8988T (cell line): ENCODE measurements at regions not wholly inside any gene's neighbourhood (a gene's known extent, or its start where the extent isn't known, plus 50 kb on each side); places are given as distances from the start of the nearest gene placed in this dataset.

Experiments
- DNase-seq: peaks from one replicate; pipeline ENCODE4 v3.0.0; 2011

GRCh38 chr15:79230766-79231165, 51.8 kb upstream of the ANKRD34C start:
- DNase-seq, result no peak

GRCh38 chr15:79222808-79223207, 59.7 kb upstream of the ANKRD34C start:
- no peak for DNase-seq

GRCh38 chr15:79221696-79222095, 60.8 kb upstream of the ANKRD34C start:
- DNase-seq, result no peak

GRCh38 chr15:79219393-79220056, 63.0 kb upstream of the ANKRD34C start:
- no peak for DNase-seq

- no peak for DNase-seq
These were observed 63.8 kb upstream of the ANKRD34C start for GRCh38 chr15:79218588-79219200.

GRCh38 chr15:79213650-79214049, 68.9 kb upstream of the ANKRD34C start:
- no peak for DNase-seq

- DNase-seq, result no peak
These were observed 69.8 kb upstream of the ANKRD34C start for GRCh38 chr15:79212589-79213157.

- DNase-seq, result no peak
These were observed 71.0 kb upstream of the ANKRD34C start for GRCh38 chr15:79211481-79211880.

GRCh38 chr15:79209690-79210089, 72.8 kb upstream of the ANKRD34C start:
- DNase-seq, result no peak

GRCh38 chr15:79209116-79209515, 73.4 kb upstream of the ANKRD34C start:
- no peak for DNase-seq

GRCh38 chr15:79208179-79208578, 74.3 kb upstream of the ANKRD34C start:
- DNase-seq, result no peak

GRCh38 chr15:79206940-79207339, 75.6 kb upstream of the ANKRD34C start:
- no peak for DNase-seq

GRCh38 chr15:79204886-79205675, 77.4 kb upstream of the ANKRD34C start:
- no peak for DNase-seq

GRCh38 chr15:79198461-79198860, 84.1 kb upstream of the ANKRD34C start:
- no peak for DNase-seq

GRCh38 chr15:79197285-79197684, 85.2 kb upstream of the ANKRD34C start:
- DNase-seq, result no peak

GRCh38 chr15:79195802-79196201, 86.7 kb upstream of the ANKRD34C start:
- DNase-seq, result no peak

- no peak for DNase-seq
These were observed 87.3 kb upstream of the ANKRD34C start for GRCh38 chr15:79195239-79195638.

GRCh38 chr15:79194386-79194785, 88.1 kb upstream of the ANKRD34C start:
- DNase-seq, result no peak

GRCh38 chr15:79193549-79193948, 89.0 kb upstream of the ANKRD34C start:
- no peak for DNase-seq

GRCh38 chr15:79193103-79193502, 89.4 kb upstream of the ANKRD34C start:
- no peak for DNase-seq

- DNase-seq, result no peak
These were observed 90.0 kb upstream of the ANKRD34C start for GRCh38 chr15:79192462-79193036.

- DNase-seq, result no peak
These were observed 92.4 kb upstream of the ANKRD34C start for GRCh38 chr15:79190093-79190492.

- DNase-seq, result no peak
These were observed 95.9 kb upstream of the ANKRD34C start for GRCh38 chr15:79186616-79187015.
